Upper lobe of left lung (tissue), 4 donors: ENCODE measurements at regions not wholly inside any gene's neighbourhood (a gene's known extent, or its start where the extent isn't known, plus 50 kb on each side); places are given as distances from the start of the nearest gene placed in this dataset.

Source experiments
- CTCF ChIP-seq, 6 experiments: fragments of 450-650 bp in 4 of 6; fragments of 200-600 bp in 2 of 6; sonication (generic) in 2 of 6; IDR thresholded peaks; one replicate each; pipeline ENCODE4 v1.5.1; 2016 to 2019; ENCODE audit warnings: antibody characterized with exemption in 6 of 6
- POLR2A ChIP-seq, 4 donors: fragments of 450-650 bp; IDR thresholded peaks; one replicate each; pipeline ENCODE4 v1.5.1; 2016 to 2017; ENCODE audit warnings: antibody characterized with exemption in 4 of 4, mild to moderate bottlenecking in 2 of 4
- POLR2AphosphoS5 ChIP-seq, 2 donors: sonication (generic); formaldehyde crosslinking; IDR thresholded peaks; one replicate each; pipeline ENCODE4 v1.5.1; 2017; ENCODE audit warnings: antibody characterized with exemption in 2 of 2

GRCh38 chr2:146161256-146161882 lies 1641.5 kb upstream of the ZEB2 start:
- TF ChIP-seq CTCF (IDR thresholded peaks at IDR 0.05) (no peak), POLR2AphosphoS5 (IDR thresholded peaks at IDR 0.05) (no peak), POLR2A (IDR thresholded peaks at IDR 0.05) (no peak)
